ENCODE measurements at regions not wholly inside any gene's neighbourhood (a gene's known extent, or its start where the extent isn't known, plus 50 kb on each side); places are given as distances from the start of the nearest gene placed in this dataset.

GRCh38 chr2:106572541-106573450 lies 85.6 kb downstream of the CD8B2 start:
- no peak for DNase-seq

GRCh38 chr2:106573773-106574172 lies 86.6 kb downstream of the CD8B2 start:
- DNase-seq: no peak

- DNase-seq: no peak
Observed at GRCh38 chr2:106575955-106576354, 88.8 kb downstream of the CD8B2 start.

- no peak for DNase-seq
Observed at GRCh38 chr2:106577255-106577651, 90.1 kb downstream of the CD8B2 start.

GRCh38 chr2:106579750-106580197 lies 92.6 kb downstream of the CD8B2 start:
- DNase-seq: no peak

- DNase-seq: no peak
Observed at GRCh38 chr2:106580241-106580640, 93.1 kb downstream of the CD8B2 start.

- DNase-seq: no peak
Observed at GRCh38 chr2:106581328-106581727, 94.2 kb downstream of the CD8B2 start.

- DNase-seq: no peak
Observed at GRCh38 chr2:106581755-106582147, 94.6 kb downstream of the CD8B2 start.

- DNase-seq: peak; percentile 39
Observed at GRCh38 chr2:106582148-106583143, 95.3 kb downstream of the CD8B2 start.

- no peak for DNase-seq
Observed at GRCh38 chr2:106584304-106584954, 97.3 kb downstream of the CD8B2 start.

- no peak for DNase-seq
Observed at GRCh38 chr2:106596844-106597243, 109.7 kb downstream of the CD8B2 start.

GRCh38 chr2:106599540-106599939 lies 112.4 kb downstream of the CD8B2 start:
- DNase-seq: no peak

- no peak for DNase-seq
Observed at GRCh38 chr2:106602042-106602441, 114.9 kb downstream of the CD8B2 start.

- no peak for DNase-seq
Observed at GRCh38 chr2:106606652-106607051, 119.5 kb downstream of the CD8B2 start.

- DNase-seq: no peak
Observed at GRCh38 chr2:106607371-106607770, 120.2 kb downstream of the CD8B2 start.

- DNase-seq: no peak
Observed at GRCh38 chr2:106609780-106610179, 122.6 kb downstream of the CD8B2 start.

GRCh38 chr2:106614511-106615291 lies 127.5 kb downstream of the CD8B2 start:
- DNase-seq: no peak

- no peak for DNase-seq
Observed at GRCh38 chr2:106618614-106619013, 131.4 kb downstream of the CD8B2 start.

GRCh38 chr2:106623456-106623855 lies 136.3 kb downstream of the CD8B2 start:
- DNase-seq: no peak

GRCh38 chr2:106624787-106625380 lies 137.7 kb downstream of the CD8B2 start:
- DNase-seq: no peak

- no peak for DNase-seq
Observed at GRCh38 chr2:106628377-106628776, 141.2 kb downstream of the CD8B2 start.

- no peak for DNase-seq
Observed at GRCh38 chr2:106629981-106630380, 142.8 kb downstream of the CD8B2 start.
